GM23248 (cell line): ENCODE measurements at regions not wholly inside any gene's neighbourhood (a gene's known extent, or its start where the extent isn't known, plus 50 kb on each side); places are given as distances from the start of the nearest gene placed in this dataset.

ENCODE experiments used
- DNase-seq: peaks from one replicate; pipeline ENCODE4 v3.0.0-alpha.2; 2015
- H2AFZ ChIP-seq: fragments of 200-600 bp; sonication (generic); 2 replicates; pipeline ENCODE4 v1.6.1; 2016; ENCODE audit warnings: antibody characterized with exemption
- H3F3A ChIP-seq: fragments of 200-600 bp; sonication (generic); 2 replicates; pipeline ENCODE4 v1.6.1; 2016; ENCODE audit warnings: mild to moderate bottlenecking, antibody characterized with exemption, mixed run types; ENCODE audit not compliant: insufficient read depth
- H3K27ac ChIP-seq: fragments of 200-600 bp; sonication (generic); 2 replicates; pipeline ENCODE4 v1.5.1; 2016; ENCODE audit warnings: mild to moderate bottlenecking
- H3K27me3 ChIP-seq: fragments of 200-600 bp; sonication (generic); replicated peaks from 2 replicates; pipeline ENCODE4 v1.6.1; 2016; ENCODE audit warnings: mild to moderate bottlenecking; ENCODE audit not compliant: insufficient read depth
- H3K36me3 ChIP-seq: fragments of 200-600 bp; sonication (generic); 2 replicates; pipeline ENCODE4 v1.6.1; 2016; ENCODE audit warnings: low read depth, mild to moderate bottlenecking
- H3K4me1 ChIP-seq: fragments of 200-600 bp; sonication (generic); 2 replicates; pipeline ENCODE4 v1.6.1; 2016; ENCODE audit warnings: mild to moderate bottlenecking; ENCODE audit not compliant: insufficient read depth
- H3K4me2 ChIP-seq: fragments of 200-600 bp; sonication (generic); one replicate; pipeline ENCODE4 v1.6.1; 2016; ENCODE audit warnings: mild to moderate bottlenecking; ENCODE audit not compliant: unreplicated experiment
- H3K4me3 ChIP-seq: fragments of 200-600 bp; sonication (generic); 2 replicates; pipeline ENCODE4 v1.5.1; 2016; ENCODE audit warnings: mild to moderate bottlenecking
- H3K79me2 ChIP-seq: fragments of 200-600 bp; sonication (generic); 2 replicates; pipeline ENCODE4 v1.6.1; 2016; ENCODE audit warnings: mild to moderate bottlenecking; ENCODE audit not compliant: insufficient read depth
- H3K9ac ChIP-seq: fragments of 200-600 bp; sonication (generic); 2 replicates; pipeline ENCODE4 v1.6.1; 2016; ENCODE audit warnings: mild to moderate bottlenecking
- H3K9me2 ChIP-seq: fragments of 200-600 bp; sonication (generic); 2 replicates; pipeline ENCODE4 v1.6.1; 2016; ENCODE audit warnings: mixed run types, mild to moderate bottlenecking, moderate library complexity; ENCODE audit not compliant: insufficient read depth
- H3K9me3 ChIP-seq: fragments of 200-600 bp; sonication (generic); one replicate; pipeline ENCODE4 v1.6.1; 2017; ENCODE audit warnings: low read depth
- H4K20me1 ChIP-seq: fragments of 200-600 bp; sonication (generic); 2 replicates; pipeline ENCODE4 v1.6.0; 2016; ENCODE audit not compliant: insufficient read depth
- EZH2 ChIP-seq: fragments of 200-600 bp; sonication (generic); IDR thresholded peaks from 2 replicates; pipeline ENCODE4 v1.6.1; 2018; ENCODE audit warnings: antibody characterized with exemption, mild to moderate bottlenecking; ENCODE audit not compliant: insufficient read depth, poor library complexity, severe bottlenecking
- EZH2phosphoT487 ChIP-seq: fragments of 200-600 bp; sonication (generic); IDR thresholded peaks from 2 replicates; pipeline ENCODE4 v1.6.1; 2018; ENCODE audit warnings: antibody characterized with exemption, moderate library complexity, mild to moderate bottlenecking, low read depth; ENCODE audit not compliant: insufficient read depth
- WGBS, 2 experiments: methylation state at CpG; one replicate each; pipeline ENCODE4 v1.1.6; 2015 to 2017; ENCODE audit warnings: low lambda C conversion rate in 2 of 2, low coverage in 1 of 2; ENCODE audit errors: missing lambda C conversion rate in 2 of 2; 5-methylcytosine and 5-hydroxymethylcytosine counted together
- in situ Hi-C: fragments of 300-500 bp; cut with MboI; formaldehyde crosslinking; loops from 2 replicates; pipeline ENCODE4 v1.15.0; 2020

DNA sequence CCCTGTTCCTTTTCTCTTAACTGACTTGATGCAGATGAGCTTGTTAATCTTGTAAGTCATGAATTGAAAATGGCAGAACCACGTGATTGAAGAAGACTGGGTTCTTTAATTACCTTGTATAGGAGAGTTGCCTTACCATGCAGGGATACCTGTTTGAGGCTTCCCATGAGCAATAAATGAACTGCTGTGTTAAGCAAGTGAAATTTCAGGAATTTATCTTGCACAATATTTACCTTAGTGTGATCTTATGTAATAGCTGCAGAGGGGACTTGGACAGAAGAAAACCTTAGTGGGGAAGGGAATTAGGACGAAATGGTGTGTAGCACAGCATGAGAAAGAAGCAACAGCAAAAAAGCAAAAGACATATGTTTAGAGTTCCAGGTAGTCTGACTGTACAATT lies 384.0 kb upstream of the TMEFF2 start:
- Histone ChIP-seq H3K9me3 (no peaks in the 10 kb centered on the region), H4K20me1 (no peaks in the 10 kb centered on the region), H2AFZ (no peak overlapping the region), H3K27me3 (no peaks in the 10 kb centered on the region), H3K9ac (no peak overlapping the region), H3K4me2 (no peak overlapping the region), H3K27ac (no peak overlapping the region), H3K79me2 (no peaks in the 10 kb centered on the region), H3F3A (no peaks in the 10 kb centered on the region), H3K9me2 (no peaks in the 10 kb centered on the region), H3K4me3 (no peak overlapping the region), H3K36me3 (no peaks in the 10 kb centered on the region), H3K4me1 (no peaks in the 10 kb centered on the region)
- 4 to 8% methylated on average over 2 of the region's 2 CpGs for WGBS, 2 experiments
- DNase-seq, result no peak
- in situ Hi-C loops, result no loop called here
- TF ChIP-seq EZH2phosphoT487 (no peak), EZH2 (no peak)

DNA sequence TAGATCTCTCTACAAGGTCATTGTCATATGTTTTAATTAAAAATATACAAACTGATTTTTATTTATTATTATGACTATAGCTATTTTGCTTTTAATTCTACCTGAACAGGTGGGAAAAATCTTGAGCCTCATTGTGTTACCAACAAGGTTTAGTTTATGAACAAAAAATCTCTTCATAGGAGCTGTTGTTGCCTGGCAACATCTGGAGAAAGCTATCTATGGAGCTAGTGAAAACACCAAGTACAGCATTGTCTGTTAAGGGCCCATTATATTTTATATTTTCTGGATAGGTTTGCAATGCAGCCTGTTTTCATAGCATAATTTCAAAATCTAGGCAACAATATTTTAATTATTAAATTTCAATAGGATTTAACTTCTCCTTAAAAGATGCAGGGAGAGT lies 383.0 kb upstream of the TMEFF2 start:
- H3K9ac ChIP-seq, result no peak overlapping the region
- DNase-seq, result no peak
- H4K20me1 ChIP-seq, result no peaks in the 10 kb centered on the region
- H3K4me3 ChIP-seq, result no peak overlapping the region
- H2AFZ ChIP-seq, result no peak overlapping the region
- H3K27ac ChIP-seq, result no peak overlapping the region
- H3K27me3 ChIP-seq, result no peaks in the 10 kb centered on the region
- H3K4me2 ChIP-seq, result no peak overlapping the region
- no peaks in the 10 kb centered on the region for H3F3A ChIP-seq
- no peak for TF ChIP-seq EZH2
- no peak for TF ChIP-seq EZH2phosphoT487
- no peaks in the 10 kb centered on the region for H3K79me2 ChIP-seq
- no peaks in the 10 kb centered on the region for H3K36me3 ChIP-seq
- H3K9me2 ChIP-seq, result no peaks in the 10 kb centered on the region
- H3K4me1 ChIP-seq, result no peaks in the 10 kb centered on the region
- H3K9me3 ChIP-seq, result no peaks in the 10 kb centered on the region
- in situ Hi-C loops, result no loop called here

DNA sequence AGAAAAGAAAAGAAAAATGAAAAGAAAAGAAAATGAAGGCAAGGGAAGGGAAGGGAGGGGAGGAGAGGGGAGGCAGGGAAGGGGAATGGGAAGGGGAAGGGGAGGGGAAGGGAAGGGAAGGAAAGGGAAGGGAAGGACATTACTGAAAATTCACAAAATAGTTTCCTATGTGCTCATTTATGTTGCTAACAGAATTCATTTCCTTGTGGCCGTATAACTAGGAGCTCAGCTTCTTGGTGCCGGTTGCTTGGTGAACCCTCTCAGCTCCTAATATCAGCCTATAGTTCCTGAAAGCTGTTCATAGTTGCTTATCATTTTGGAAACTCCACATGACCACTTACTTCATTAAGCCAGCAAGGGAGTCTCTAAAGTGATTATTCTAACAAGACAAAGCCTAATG lies 379.8 kb upstream of the TMEFF2 start:
- Histone ChIP-seq H3K27me3 (no peaks in the 10 kb centered on the region), H4K20me1 (no peaks in the 10 kb centered on the region), H3K27ac (no peak overlapping the region), H3K9me3 (no peaks in the 10 kb centered on the region), H3K4me2 (no peak overlapping the region), H3K9me2 (no peaks in the 10 kb centered on the region), H3K9ac (no peak overlapping the region), H3K4me1 (no peaks in the 10 kb centered on the region), H3F3A (no peaks in the 10 kb centered on the region), H3K4me3 (no peak overlapping the region), H3K79me2 (no peaks in the 10 kb centered on the region), H2AFZ (no peak overlapping the region), H3K36me3 (no peaks in the 10 kb centered on the region)
- DNase-seq, result no peak
- TF ChIP-seq EZH2phosphoT487 (no peak), EZH2 (no peak)
- in situ Hi-C loops, result no loop called here
- WGBS, 2 experiments, result 43 to 57% methylated on average over 2 of the region's 2 CpGs

DNA sequence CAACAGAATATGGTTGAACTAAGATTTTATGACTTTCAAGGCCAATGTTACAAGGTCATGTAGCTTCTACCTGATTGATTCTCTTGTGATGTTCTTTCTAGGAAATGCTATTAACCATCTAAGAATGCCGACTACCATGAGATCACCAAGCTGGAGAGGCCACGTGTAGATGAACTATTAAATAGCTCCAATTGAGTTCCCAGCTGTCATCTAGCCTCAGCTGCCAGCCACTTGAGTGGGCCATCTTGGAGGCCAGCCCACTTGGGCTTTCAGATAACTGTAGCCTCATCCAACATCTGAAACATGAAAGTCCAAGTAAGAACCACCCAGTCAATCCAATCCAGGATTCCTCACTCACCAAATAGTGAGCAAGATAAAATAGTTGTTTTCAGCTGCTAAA lies 376.9 kb upstream of the TMEFF2 start:
- WGBS, 2 experiments, result 6 to 12% methylated on average over 2 of the region's 2 CpGs
- Histone ChIP-seq H3K4me3 (no peak overlapping the region), H3K79me2 (no peaks in the 10 kb centered on the region), H2AFZ (no peak overlapping the region), H3K9me2 (no peaks in the 10 kb centered on the region), H4K20me1 (no peaks in the 10 kb centered on the region), H3K4me2 (no peak overlapping the region), H3K27me3 (no peaks in the 10 kb centered on the region), H3K9ac (no peak overlapping the region), H3K27ac (no peak overlapping the region), H3K4me1 (no peaks in the 10 kb centered on the region), H3K36me3 (no peaks in the 10 kb centered on the region), H3F3A (no peaks in the 10 kb centered on the region), H3K9me3 (no peaks in the 10 kb centered on the region)
- in situ Hi-C loops, result no loop called here
- no peak for DNase-seq
- TF ChIP-seq EZH2 (no peak), EZH2phosphoT487 (no peak)

DNA sequence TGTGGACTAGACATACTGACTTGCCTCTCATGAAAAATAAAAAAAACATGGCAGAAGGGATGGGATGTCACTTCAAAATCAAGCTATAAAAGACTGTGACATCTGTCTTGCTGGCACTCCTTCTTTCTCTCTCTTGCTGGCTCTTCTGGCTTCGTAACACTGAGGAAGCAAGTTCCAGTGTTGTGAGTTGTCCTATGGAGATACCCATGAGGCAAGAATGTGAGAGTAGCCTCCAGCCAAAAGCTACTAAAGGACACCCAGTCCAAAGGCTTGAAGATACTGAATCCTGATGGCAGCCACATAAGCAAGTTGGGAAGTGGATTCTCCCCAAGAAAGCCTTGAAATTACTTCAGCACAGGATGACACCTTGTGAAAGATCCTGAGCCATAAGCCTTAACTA lies 376.1 kb upstream of the TMEFF2 start:
- no peak overlapping the region for H3K27ac ChIP-seq
- H4K20me1 ChIP-seq, result no peaks in the 10 kb centered on the region
- no peaks in the 10 kb centered on the region for H3K36me3 ChIP-seq
- no peak for TF ChIP-seq EZH2phosphoT487
- no peak for TF ChIP-seq EZH2
- no peaks in the 10 kb centered on the region for H3K27me3 ChIP-seq
- H3K4me2 ChIP-seq, result no peak overlapping the region
- 0 to 5% methylated on average over 1 of the region's 1 CpG for WGBS, 2 experiments
- H3K79me2 ChIP-seq, result no peaks in the 10 kb centered on the region
- no peaks in the 10 kb centered on the region for H3F3A ChIP-seq
- H2AFZ ChIP-seq, result no peak overlapping the region
- no peaks in the 10 kb centered on the region for H3K9me2 ChIP-seq
- H3K4me1 ChIP-seq, result no peaks in the 10 kb centered on the region
- no peak overlapping the region for H3K4me3 ChIP-seq
- no peaks in the 10 kb centered on the region for H3K9me3 ChIP-seq
- in situ Hi-C loops, result no loop called here
- H3K9ac ChIP-seq, result no peak overlapping the region
- DNase-seq, result no peak
